PC-9 (cell line): ENCODE measurements at regions not wholly inside any gene's neighbourhood (a gene's known extent, or its start where the extent isn't known, plus 50 kb on each side); places are given as distances from the start of the nearest gene placed in this dataset.

Experiments
- EZH2 ChIP-seq: fragments of 200-600 bp; sonication (generic); IDR thresholded peaks from 2 replicates; pipeline ENCODE4 v1.8.0; 2017; ENCODE audit warnings: antibody characterized with exemption, low read depth
- TF ChIP-seq, protein P1 (sequence below): fragments of 200-600 bp; sonication (generic); conservative IDR thresholded peaks from 2 replicates; pipeline ENCODE4 v1.6.1; 2017; ENCODE audit warnings: mixed run types, antibody characterized with exemption, mild to moderate bottlenecking, moderate library complexity

DNA sequence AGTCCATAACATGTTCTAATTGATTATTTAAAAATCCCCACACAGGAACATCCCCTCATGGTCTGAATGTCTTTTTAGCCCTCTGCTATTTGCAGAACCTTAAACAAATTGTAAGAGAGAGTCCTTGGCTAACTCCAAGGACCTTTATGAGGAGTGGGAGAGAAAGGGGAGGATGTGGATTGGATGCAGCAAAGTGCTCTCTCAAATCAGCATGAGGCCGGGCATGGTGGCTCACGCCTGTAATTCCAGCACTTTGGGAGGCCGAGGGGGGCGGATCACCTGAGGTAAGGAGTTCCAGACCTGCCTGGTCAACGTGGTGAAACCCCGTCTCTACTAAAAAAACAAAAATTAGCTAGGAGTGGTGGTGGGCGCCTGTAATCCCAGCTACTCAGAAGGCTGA, 154.8 kb downstream of the TGFB2 start:
- TF ChIP-seq, protein P1, sequence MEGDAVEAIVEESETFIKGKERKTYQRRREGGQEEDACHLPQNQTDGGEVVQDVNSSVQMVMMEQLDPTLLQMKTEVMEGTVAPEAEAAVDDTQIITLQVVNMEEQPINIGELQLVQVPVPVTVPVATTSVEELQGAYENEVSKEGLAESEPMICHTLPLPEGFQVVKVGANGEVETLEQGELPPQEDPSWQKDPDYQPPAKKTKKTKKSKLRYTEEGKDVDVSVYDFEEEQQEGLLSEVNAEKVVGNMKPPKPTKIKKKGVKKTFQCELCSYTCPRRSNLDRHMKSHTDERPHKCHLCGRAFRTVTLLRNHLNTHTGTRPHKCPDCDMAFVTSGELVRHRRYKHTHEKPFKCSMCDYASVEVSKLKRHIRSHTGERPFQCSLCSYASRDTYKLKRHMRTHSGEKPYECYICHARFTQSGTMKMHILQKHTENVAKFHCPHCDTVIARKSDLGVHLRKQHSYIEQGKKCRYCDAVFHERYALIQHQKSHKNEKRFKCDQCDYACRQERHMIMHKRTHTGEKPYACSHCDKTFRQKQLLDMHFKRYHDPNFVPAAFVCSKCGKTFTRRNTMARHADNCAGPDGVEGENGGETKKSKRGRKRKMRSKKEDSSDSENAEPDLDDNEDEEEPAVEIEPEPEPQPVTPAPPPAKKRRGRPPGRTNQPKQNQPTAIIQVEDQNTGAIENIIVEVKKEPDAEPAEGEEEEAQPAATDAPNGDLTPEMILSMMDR, result no peak
- TF ChIP-seq EZH2, result no peak
